HG02678 (cell line): ENCODE measurements at regions not wholly inside any gene's neighbourhood (a gene's known extent, or its start where the extent isn't known, plus 50 kb on each side); places are given as distances from the start of the nearest gene placed in this dataset.

Experiments used
- ATAC-seq: cut with Tn5 transposase; IDR thresholded peaks from one replicate; pipeline ENCODE4 v1.9.1; 2021; ENCODE audit warnings: mild to moderate bottlenecking, moderate library complexity; ENCODE audit not compliant: unreplicated experiment

GRCh38 chr5:130277522-130277921 lies 373.3 kb downstream of the CHSY3 start:
- no peak for ATAC-seq

- no peak for ATAC-seq
These were observed 372.7 kb downstream of the CHSY3 start for GRCh38 chr5:130277002-130277401.

- no peak for ATAC-seq
These were observed 368.6 kb downstream of the CHSY3 start for GRCh38 chr5:130272837-130273236.

GRCh38 chr5:130270786-130271185 lies 366.5 kb downstream of the CHSY3 start:
- ATAC-seq: no peak

- ATAC-seq: no peak
These were observed 364.2 kb downstream of the CHSY3 start for GRCh38 chr5:130268489-130268888.

GRCh38 chr5:130267926-130268325 lies 363.7 kb downstream of the CHSY3 start:
- no peak for ATAC-seq

- ATAC-seq: no peak
These were observed 356.2 kb downstream of the CHSY3 start for GRCh38 chr5:130260481-130260880.

GRCh38 chr5:130251931-130252330 lies 347.7 kb downstream of the CHSY3 start:
- no peak for ATAC-seq

GRCh38 chr5:130243641-130244040 lies 339.4 kb downstream of the CHSY3 start:
- no peak for ATAC-seq

- no peak for ATAC-seq
These were observed 333.5 kb downstream of the CHSY3 start for GRCh38 chr5:130237721-130238120.
